Natural killer cell treated with Interleukin-12 subunit alpha and Interleukin-12 subunit beta and Interleukin-15 and Interleukin-18, amount 100 ng/mL, for 72 hours (primary cell): ENCODE measurements at regions not wholly inside any gene's neighbourhood (a gene's known extent, or its start where the extent isn't known, plus 50 kb on each side); places are given as distances from the start of the nearest gene placed in this dataset.

Experiments used
- ATAC-seq, 2 donors: fragments of 150-1000 bp; cut with Tn5 transposase in 1 of 2; sonication (Bioruptor Pico), chemical (Tn5 transposase) in 1 of 2; 2 replicates each; pipeline ENCODE4 v1.10.0; 2021
- DNase-seq: peaks from one replicate; pipeline ENCODE4 v3.0.0; 2022; ENCODE audit warnings: low spot score
- H3K27ac Mint-ChIP-seq, 2 donors: 1 replicate in 1 of 2; 2 replicates in 1 of 2; pipeline ENCODE4 v1.8.0; 2022; ENCODE audit warnings: mixed read lengths in 2 of 2, mild to moderate bottlenecking in 1 of 2, moderate library complexity in 1 of 2
- H3K27me3 Mint-ChIP-seq, 2 donors: 1 replicate in 1 of 2; 2 replicates in 1 of 2; pipeline ENCODE4 v1.8.0; 2022; ENCODE audit warnings: mixed read lengths in 2 of 2
- H3K36me3 Mint-ChIP-seq: one replicate; pipeline ENCODE4 v1.8.0; 2022; ENCODE audit warnings: mixed read lengths
- H3K4me1 Mint-ChIP-seq, 2 donors: 1 replicate in 1 of 2; 2 replicates in 1 of 2; pipeline ENCODE4 v1.8.0; 2022; ENCODE audit warnings: low read depth in 2 of 2, mixed read lengths in 2 of 2, mild to moderate bottlenecking in 1 of 2
- H3K4me3 Mint-ChIP-seq: one replicate; pipeline ENCODE4 v1.8.0; 2022; ENCODE audit warnings: mixed read lengths
- H3K9me3 Mint-ChIP-seq: 2 replicates; pipeline ENCODE4 v1.8.0; 2022; ENCODE audit warnings: mixed read lengths

- DNase-seq (no peak), ATAC-seq (no peak)
- Mint-ChIP-seq H3K36me3 (peaks cover 5% of the 10 kb centered on the region), H3K27ac (no peak overlapping the region), H3K4me1 (no peaks in the 10 kb centered on the region), H3K27me3 (no peaks in the 10 kb centered on the region), H3K4me3 (no peak overlapping the region), H3K9me3 (peaks cover 39% of the 10 kb centered on the region)
Measured at GRCh38 chr3:74564560-74564959, 49.9 kb downstream of the CNTN3 start.

GRCh38 chr3:74562558-74563269 is 51.7 kb downstream of the CNTN3 start:
- Mint-ChIP-seq H3K4me3 (no peak overlapping the region), H3K27ac (no peak overlapping the region), H3K36me3 (peaks cover 5% of the 10 kb centered on the region), H3K27me3 (no peaks in the 10 kb centered on the region), H3K9me3 (peaks cover 34% of the 10 kb centered on the region), H3K4me1 (no peaks in the 10 kb centered on the region)
- DNase-seq (no peak), ATAC-seq (no peak)

- Mint-ChIP-seq H3K4me1 (no peaks in the 10 kb centered on the region), H3K27ac (no peak overlapping the region), H3K36me3 (peaks cover 5% of the 10 kb centered on the region), H3K27me3 (no peaks in the 10 kb centered on the region), H3K4me3 (no peak overlapping the region), H3K9me3 (peaks cover 31% of the 10 kb centered on the region)
- ATAC-seq (no peak), DNase-seq (no peak)
Measured at GRCh38 chr3:74561881-74562280, 52.6 kb downstream of the CNTN3 start.

DNA sequence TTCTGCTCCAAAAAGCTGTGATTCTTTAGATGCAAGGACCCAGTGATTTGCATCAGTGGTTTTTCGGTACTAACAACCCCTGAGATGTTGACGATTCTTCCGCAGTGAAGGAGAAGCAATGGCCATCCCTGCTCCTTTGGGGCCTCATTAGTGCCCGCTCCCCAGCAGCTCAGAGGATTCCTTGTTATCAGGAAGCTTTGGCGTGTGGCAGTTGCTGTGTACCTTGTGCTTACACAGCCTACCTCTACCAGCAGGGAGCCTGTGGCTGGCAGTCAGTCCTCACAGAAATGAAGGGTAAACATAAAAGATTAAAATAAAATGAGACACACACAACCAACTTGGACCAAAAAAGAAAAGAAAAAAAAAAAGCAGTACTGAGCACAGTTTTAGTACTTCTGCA is 55.2 kb downstream of the CNTN3 start:
- DNase-seq: no peak
- Mint-ChIP-seq H3K27me3 (no peaks in the 10 kb centered on the region), H3K9me3 (peaks cover 29% of the 10 kb centered on the region), H3K4me1 (no peaks in the 10 kb centered on the region), H3K36me3 (peaks cover 7% of the 10 kb centered on the region), H3K4me3 (no peak overlapping the region), H3K27ac (no peak overlapping the region)
- no peak for ATAC-seq

DNA sequence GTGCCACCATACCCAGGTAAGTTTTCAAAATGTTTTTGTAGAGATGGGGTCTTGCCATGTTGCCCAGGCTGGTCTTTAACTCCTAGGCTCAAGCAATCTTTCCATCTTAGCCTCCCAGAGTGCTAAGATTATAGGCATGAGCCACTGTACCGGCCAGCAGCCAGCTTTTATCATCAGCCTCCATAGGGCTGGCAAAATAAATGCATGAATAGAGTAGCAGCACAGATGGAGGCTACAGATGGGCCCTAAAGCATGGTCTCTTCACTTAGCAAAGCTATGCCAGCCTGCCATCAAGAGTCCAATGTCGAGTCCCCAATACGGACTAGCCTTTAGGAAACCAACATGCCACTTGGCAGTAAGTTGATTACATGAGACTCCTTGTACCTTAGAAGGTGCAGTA is 63.8 kb downstream of the CNTN3 start:
- Mint-ChIP-seq H3K27ac (no peak overlapping the region), H3K27me3 (no peaks in the 10 kb centered on the region)

GRCh38 chr3:74546426-74546825 is 68.0 kb downstream of the CNTN3 start:
- H3K27me3 Mint-ChIP-seq: no peaks in the 10 kb centered on the region
- H3K27ac Mint-ChIP-seq: no peak overlapping the region
- H3K4me1 Mint-ChIP-seq: no peaks in the 10 kb centered on the region
- DNase-seq: no peak
- no peak overlapping the region for H3K4me3 Mint-ChIP-seq
- peaks cover 6% of the 10 kb centered on the region for H3K9me3 Mint-ChIP-seq
- no peaks in the 10 kb centered on the region for H3K36me3 Mint-ChIP-seq
- ATAC-seq: no peak

More for the DNA sequence above, 63.8 kb downstream of the CNTN3 start:
- H3K9me3 Mint-ChIP-seq: peaks cover 16% of the 10 kb centered on the region
- H3K36me3 Mint-ChIP-seq: peaks cover 10% of the 10 kb centered on the region
- no peak overlapping the region for H3K4me3 Mint-ChIP-seq
- no peaks in the 10 kb centered on the region for H3K4me1 Mint-ChIP-seq
- DNase-seq: no peak
- no peak for ATAC-seq

DNA sequence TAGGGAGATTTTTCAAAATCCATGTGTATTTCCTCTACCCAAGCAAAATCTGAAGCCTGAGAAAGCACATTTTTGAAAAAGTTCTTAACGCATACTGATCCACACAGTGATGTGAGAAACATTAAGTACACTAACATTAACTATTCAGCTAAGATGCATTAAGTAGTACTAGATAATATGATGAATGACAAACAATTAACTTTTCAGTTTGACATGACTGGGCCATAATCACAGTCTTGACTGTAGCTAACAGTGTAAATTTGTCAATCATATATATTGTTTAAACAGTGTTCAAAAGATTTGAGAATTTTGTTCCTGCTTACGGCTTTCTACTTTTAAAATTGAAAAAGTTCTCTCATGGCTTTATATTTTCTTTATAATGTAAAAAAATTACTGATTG is 72.0 kb downstream of the CNTN3 start:
- ATAC-seq (no peak), DNase-seq (no peak)
- Mint-ChIP-seq H3K4me3 (no peak overlapping the region), H3K4me1 (no peaks in the 10 kb centered on the region), H3K9me3 (peaks cover 10% of the 10 kb centered on the region), H3K36me3 (no peaks in the 10 kb centered on the region), H3K27me3 (no peaks in the 10 kb centered on the region), H3K27ac (no peak overlapping the region)

DNA sequence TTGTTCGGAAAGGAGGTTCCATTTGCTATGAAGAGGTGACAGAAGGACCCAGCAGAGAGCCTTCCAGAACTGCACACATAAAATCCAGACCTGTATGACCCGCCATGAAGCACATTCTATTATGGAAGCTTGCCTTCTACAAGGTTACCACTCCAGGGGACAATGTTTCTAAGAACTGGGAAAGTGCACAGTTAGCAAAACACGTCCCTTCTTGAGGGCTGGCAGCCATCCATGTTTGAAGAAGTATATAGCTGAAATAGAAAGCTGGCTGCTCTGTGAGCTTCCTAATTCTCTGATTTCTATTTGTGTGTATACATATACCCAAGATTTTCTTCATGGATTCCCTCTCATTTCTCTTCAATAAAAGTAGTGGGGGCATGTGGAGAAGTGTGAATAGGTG is 74.6 kb downstream of the CNTN3 start:
- peaks cover 19% of the 10 kb centered on the region for H3K9me3 Mint-ChIP-seq
- no peak overlapping the region for H3K27ac Mint-ChIP-seq
- H3K4me3 Mint-ChIP-seq: no peak overlapping the region
- ATAC-seq (no peak), DNase-seq (no peak)
- H3K36me3 Mint-ChIP-seq: no peaks in the 10 kb centered on the region
- no peaks in the 10 kb centered on the region for H3K4me1 Mint-ChIP-seq
- no peaks in the 10 kb centered on the region for H3K27me3 Mint-ChIP-seq

DNA sequence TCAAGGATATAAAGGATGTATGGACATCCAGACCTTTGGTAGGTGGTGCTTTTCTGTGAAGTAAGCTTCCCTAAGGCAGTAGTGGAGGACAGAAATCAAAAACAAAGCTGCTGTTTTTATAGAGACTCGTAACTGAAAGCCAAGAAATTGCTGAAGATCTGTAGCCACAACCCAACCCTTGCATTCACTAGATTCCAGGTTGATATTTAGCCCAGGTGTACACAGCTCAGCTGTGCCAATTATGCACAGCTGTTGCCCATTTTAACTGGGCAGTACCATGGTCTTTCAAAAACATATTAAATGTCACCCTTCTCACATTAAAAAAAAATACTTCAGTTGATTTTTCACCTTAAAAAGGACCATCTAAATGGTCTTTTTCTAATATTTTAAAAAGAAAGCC is 75.8 kb downstream of the CNTN3 start:
- Mint-ChIP-seq H3K4me1 (no peaks in the 10 kb centered on the region), H3K27me3 (no peaks in the 10 kb centered on the region), H3K4me3 (no peak overlapping the region), H3K27ac (no peak overlapping the region), H3K36me3 (no peaks in the 10 kb centered on the region), H3K9me3 (peaks cover 19% of the 10 kb centered on the region)
- ATAC-seq (no peak), DNase-seq (no peak)

- H3K4me3 Mint-ChIP-seq: no peak overlapping the region
- ATAC-seq: no peak
Measured at GRCh38 chr3:74537857-74538256, 76.6 kb downstream of the CNTN3 start.

DNA sequence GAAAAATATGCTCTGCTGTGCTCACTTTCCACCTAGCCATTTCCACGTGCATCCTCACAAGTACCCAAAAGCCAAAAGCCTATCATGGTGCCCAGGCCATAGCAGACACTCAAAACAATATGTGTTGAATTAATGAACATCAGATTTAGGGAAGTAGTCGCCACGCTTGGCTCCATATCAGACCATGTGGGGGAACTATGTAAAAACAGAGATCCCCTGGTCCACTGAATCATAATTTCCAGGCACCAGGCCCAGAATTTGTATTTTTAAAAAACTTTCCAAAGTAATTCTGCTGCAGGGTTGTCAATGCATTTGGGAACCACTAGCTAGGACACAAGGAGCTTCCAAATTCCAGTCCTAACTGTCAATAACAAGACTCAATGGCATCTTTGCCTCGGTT is 77.3 kb downstream of the CNTN3 start:
- Mint-ChIP-seq H3K9me3 (peaks cover 22% of the 10 kb centered on the region), H3K27me3 (no peaks in the 10 kb centered on the region), H3K4me3 (no peak overlapping the region), H3K4me1 (no peaks in the 10 kb centered on the region), H3K36me3 (no peaks in the 10 kb centered on the region), H3K27ac (no peak overlapping the region)
- DNase-seq: no peak
- ATAC-seq: no peak

More at GRCh38 chr3:74537857-74538256, 76.6 kb downstream of the CNTN3 start:
- Mint-ChIP-seq H3K27me3 (no peaks in the 10 kb centered on the region), H3K9me3 (peaks cover 22% of the 10 kb centered on the region), H3K4me1 (no peaks in the 10 kb centered on the region), H3K27ac (no peak overlapping the region), H3K36me3 (no peaks in the 10 kb centered on the region)
- no peak for DNase-seq

GRCh38 chr3:74535281-74535680 is 79.2 kb downstream of the CNTN3 start:
- H3K9me3 Mint-ChIP-seq: peaks cover 24% of the 10 kb centered on the region
- H3K4me3 Mint-ChIP-seq: no peak overlapping the region
- H3K27me3 Mint-ChIP-seq: no peaks in the 10 kb centered on the region
- ATAC-seq (no peak), DNase-seq (no peak)
- no peak overlapping the region for H3K27ac Mint-ChIP-seq
- no peaks in the 10 kb centered on the region for H3K36me3 Mint-ChIP-seq
- no peaks in the 10 kb centered on the region for H3K4me1 Mint-ChIP-seq

DNA sequence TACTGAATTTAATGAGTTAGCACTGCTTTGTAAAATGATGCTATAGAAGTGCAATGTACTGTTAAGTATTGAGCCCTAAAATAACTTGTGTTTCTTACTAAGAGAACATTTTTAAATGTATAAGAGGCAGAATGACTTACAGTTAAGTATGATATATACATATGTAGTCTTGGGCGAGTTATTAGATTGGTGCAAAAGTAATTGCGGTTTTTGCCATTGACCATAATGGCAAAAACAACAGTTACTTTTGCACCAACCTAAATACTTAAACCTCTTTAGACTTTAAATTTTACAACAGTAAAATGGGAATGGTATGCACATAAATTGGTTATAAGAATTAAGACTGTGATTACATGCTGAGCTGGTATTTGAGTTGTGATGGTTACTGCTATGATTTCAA is 79.8 kb downstream of the CNTN3 start:
- H3K4me1 Mint-ChIP-seq: no peaks in the 10 kb centered on the region
- H3K27ac Mint-ChIP-seq: no peak overlapping the region
- H3K4me3 Mint-ChIP-seq: no peak overlapping the region

GRCh38 chr3:74532446-74532845 is 82.0 kb downstream of the CNTN3 start:
- H3K36me3 Mint-ChIP-seq: no peaks in the 10 kb centered on the region
- no peaks in the 10 kb centered on the region for H3K4me1 Mint-ChIP-seq
- no peak for ATAC-seq
- peaks cover 20% of the 10 kb centered on the region for H3K9me3 Mint-ChIP-seq
- no peak overlapping the region for H3K27ac Mint-ChIP-seq
- DNase-seq: no peak
- no peak overlapping the region for H3K4me3 Mint-ChIP-seq
- no peaks in the 10 kb centered on the region for H3K27me3 Mint-ChIP-seq

More for the DNA sequence above, 79.8 kb downstream of the CNTN3 start:
- no peaks in the 10 kb centered on the region for H3K36me3 Mint-ChIP-seq
- no peak for DNase-seq
- ATAC-seq: no peak
- no peaks in the 10 kb centered on the region for H3K27me3 Mint-ChIP-seq
- peaks cover 24% of the 10 kb centered on the region for H3K9me3 Mint-ChIP-seq

DNA sequence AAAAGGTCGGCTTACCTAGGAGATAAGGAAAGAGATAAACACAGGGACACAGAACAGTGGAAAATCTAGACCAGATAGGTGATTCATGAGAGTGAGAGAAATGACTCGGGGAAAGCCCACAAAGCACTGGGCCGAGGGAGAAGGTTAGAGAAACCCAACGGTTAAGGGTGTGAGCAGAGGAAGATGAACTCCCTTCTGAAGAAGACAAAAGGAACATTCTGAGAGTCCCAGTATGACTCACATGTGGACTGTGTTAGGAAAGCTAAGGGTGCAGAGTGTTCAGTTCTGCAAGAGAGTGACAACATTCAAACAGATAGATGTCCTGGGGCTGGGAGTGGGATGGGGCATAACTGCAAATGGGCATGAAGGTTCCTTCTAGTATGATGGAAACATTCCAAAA is 83.0 kb downstream of the CNTN3 start:
- DNase-seq (no peak), ATAC-seq (no peak)
- Mint-ChIP-seq H3K4me3 (no peak overlapping the region), H3K4me1 (no peaks in the 10 kb centered on the region), H3K36me3 (no peaks in the 10 kb centered on the region), H3K27ac (no peak overlapping the region), H3K9me3 (peaks cover 13% of the 10 kb centered on the region), H3K27me3 (no peaks in the 10 kb centered on the region)
